Breast epithelium (tissue), 4 donors: ENCODE measurements at regions not wholly inside any gene's neighbourhood (a gene's known extent, or its start where the extent isn't known, plus 50 kb on each side); places are given as distances from the start of the nearest gene placed in this dataset.
"Not testable (repeated sequence)": the region's sequence is repeated elsewhere in the genome, so short reads cannot be mapped to it uniquely, and the experiment has no call there.

ENCODE experiments used
- DNase-seq, 2 donors: peaks; one replicate each; pipeline ENCODE4 v3.0.0-alpha.2; 2019; ENCODE audit warnings: low spot score in 2 of 2
- H3K27ac ChIP-seq, 2 donors: fragments of 200-600 bp; sonication (generic) in 1 of 2; one replicate each; pipeline ENCODE4 v1.5.1; 2016 to 2019; ENCODE audit warnings: mild to moderate bottlenecking in 1 of 2
- H3K27me3 ChIP-seq, 2 donors: fragments of 200-600 bp; sonication (generic) in 1 of 2; one replicate each; pipeline versions ENCODE4 v1.5.1 to v1.6.0; 2017 to 2019; ENCODE audit warnings: control low read depth in 1 of 2, mild to moderate bottlenecking in 1 of 2
- H3K36me3 ChIP-seq: fragments of 200-600 bp; one replicate; pipeline ENCODE4 v1.5.1; 2019
- H3K4me1 ChIP-seq, 2 donors: fragments of 200-600 bp; sonication (generic); one replicate each; pipeline ENCODE4 v1.5.1; 2016 to 2019; ENCODE audit warnings: control low read depth in 1 of 2
- H3K4me3 ChIP-seq, 3 donors: fragments of 200-600 bp; sonication (generic); 1 replicate in 2 of 3; 2 replicates in 1 of 3; pipeline ENCODE4 v1.5.1; 2016 to 2019; ENCODE audit warnings: mild to moderate bottlenecking in 3 of 3, moderate library complexity in 2 of 3
- H3K9me3 ChIP-seq, 2 donors: fragments of 200-600 bp; sonication (generic) in 1 of 2; one replicate each; pipeline ENCODE4 v1.5.1; 2016 to 2019; ENCODE audit warnings: control low read depth in 1 of 2
- CTCF ChIP-seq, 3 donors: fragments of 450-650 bp; IDR thresholded peaks; one replicate each; pipeline ENCODE4 v1.5.1; 2016 to 2017; ENCODE audit warnings: antibody characterized with exemption in 3 of 3, mild to moderate bottlenecking in 3 of 3, moderate library complexity in 3 of 3
- POLR2A ChIP-seq: fragments of 450-650 bp; IDR thresholded peaks from one replicate; pipeline ENCODE4 v1.6.1; 2016; ENCODE audit warnings: antibody characterized with exemption, mild to moderate bottlenecking, moderate library complexity
- POLR2AphosphoS5 ChIP-seq, 3 donors: sonication (generic); formaldehyde crosslinking; IDR thresholded peaks; one replicate each; pipeline ENCODE4 v1.6.1; 2017; ENCODE audit warnings: antibody characterized with exemption in 3 of 3
- intact Hi-C: fragments of 100-400 bp; cut with DNase I; formaldehyde crosslinking; loops from one replicate; pipeline ENCODE4 v1.15.1; 2023; ENCODE audit warnings: low total_unique reads

GRCh38 chr2:221997100-221997499 is 301.7 kb downstream of the PAX3 start:
- Histone ChIP-seq H3K27ac (no peak overlapping the region), H3K9me3 (no peaks in the 10 kb centered on the region), H3K4me3 (no peak overlapping the region), H3K4me1 (no peaks in the 10 kb centered on the region), H3K27me3 (peaks cover 0 to 3% of the 10 kb centered on the region in 2 donors), H3K36me3 (no peaks in the 10 kb centered on the region)
- intact Hi-C loops = no loop called here
- DNase-seq = no peak
- no peak for TF ChIP-seq CTCF (IDR thresholded peaks at IDR 0.05)
- no peak for TF ChIP-seq POLR2AphosphoS5 (IDR thresholded peaks at IDR 0.05)
- no peak for TF ChIP-seq POLR2A

- H3K27me3 ChIP-seq = peaks cover 0 to 2% of the 10 kb centered on the region in 2 donors
- H3K9me3 ChIP-seq = no peaks in the 10 kb centered on the region
- DNase-seq = no peak
- H3K27ac ChIP-seq = no peak overlapping the region
- intact Hi-C loops = no loop called here
- H3K4me1 ChIP-seq = no peaks in the 10 kb centered on the region
- H3K36me3 ChIP-seq = no peaks in the 10 kb centered on the region
- TF ChIP-seq POLR2AphosphoS5 (IDR thresholded peaks at IDR 0.05) (no peak), CTCF (IDR thresholded peaks at IDR 0.05) (no peak), POLR2A (no peak)
- H3K4me3 ChIP-seq = no peak overlapping the region
Measured at GRCh38 chr2:221994926-221995325, 303.9 kb downstream of the PAX3 start.

GRCh38 chr2:221984376-221984775 is 314.4 kb downstream of the PAX3 start:
- H3K4me3 ChIP-seq, intact Hi-C loops, DNase-seq, H3K27me3 ChIP-seq, H3K9me3 ChIP-seq, H3K36me3 ChIP-seq, H3K27ac ChIP-seq, H3K4me1 ChIP-seq: not testable (repeated sequence)

GRCh38 chr2:221981912-221982470 is 316.8 kb downstream of the PAX3 start:
- intact Hi-C loops = no loop called here
- Histone ChIP-seq H3K9me3 (no peaks in the 10 kb centered on the region), H3K36me3 (no peaks in the 10 kb centered on the region), H3K27me3 (no peaks in the 10 kb centered on the region), H3K27ac (no peak overlapping the region), H3K4me3 (no peak overlapping the region), H3K4me1 (no peaks in the 10 kb centered on the region)
- DNase-seq = no peak
- no peak for TF ChIP-seq POLR2AphosphoS5 (IDR thresholded peaks at IDR 0.05)
- no peak for TF ChIP-seq POLR2A
- TF ChIP-seq CTCF (IDR thresholded peaks at IDR 0.05) = no peak

GRCh38 chr2:221975151-221975550 is 323.6 kb downstream of the PAX3 start:
- Histone ChIP-seq H3K27ac (no peak overlapping the region), H3K27me3 (no peaks in the 10 kb centered on the region), H3K4me1 (no peaks in the 10 kb centered on the region), H3K4me3 (no peak overlapping the region), H3K9me3 (no peaks in the 10 kb centered on the region), H3K36me3 (no peaks in the 10 kb centered on the region)
- TF ChIP-seq POLR2A (no peak), CTCF (IDR thresholded peaks at IDR 0.05) (no peak), POLR2AphosphoS5 (IDR thresholded peaks at IDR 0.05) (no peak)
- intact Hi-C loops = no loop called here
- DNase-seq = no peak

GRCh38 chr2:221973902-221974301 is 324.9 kb downstream of the PAX3 start:
- Histone ChIP-seq H3K27me3 (no peaks in the 10 kb centered on the region), H3K27ac (no peak overlapping the region), H3K36me3 (no peaks in the 10 kb centered on the region), H3K9me3 (no peaks in the 10 kb centered on the region), H3K4me1 (no peaks in the 10 kb centered on the region), H3K4me3 (no peak overlapping the region)
- DNase-seq = no peak
- intact Hi-C loops = no loop called here
- TF ChIP-seq POLR2AphosphoS5 (IDR thresholded peaks at IDR 0.05) (no peak), POLR2A (no peak), CTCF (IDR thresholded peaks at IDR 0.05) (no peak)
